ENCODE measurements at regions not wholly inside any gene's neighbourhood (a gene's known extent, or its start where the extent isn't known, plus 50 kb on each side); places are given as distances from the start of the nearest gene placed in this dataset.

- no peak for DNase-seq (ENCODE audit: low read depth)
Measured at GRCh38 chr12:107891967-107892366, 117.5 kb downstream of the ASCL4 start.

GRCh38 chr12:107894589-107894988, 120.1 kb downstream of the ASCL4 start:
- DNase-seq (ENCODE audit: low read depth), result no peak

GRCh38 chr12:107895966-107896365, 121.5 kb downstream of the ASCL4 start:
- no peak for DNase-seq (ENCODE audit: low read depth)

GRCh38 chr12:107900588-107900987, 126.1 kb downstream of the ASCL4 start:
- no peak for DNase-seq (ENCODE audit: low read depth)

- no peak for DNase-seq (ENCODE audit: low read depth)
Measured at GRCh38 chr12:107903341-107904061, 129.0 kb downstream of the ASCL4 start.

- no peak for DNase-seq (ENCODE audit: low read depth)
Measured at GRCh38 chr12:107906707-107907106, 132.2 kb downstream of the ASCL4 start.

GRCh38 chr12:107912421-107913004, 138.0 kb downstream of the ASCL4 start:
- no peak for DNase-seq (ENCODE audit: low read depth)

- no peak for DNase-seq (ENCODE audit: low read depth)
Measured at GRCh38 chr12:107914460-107914977, 140.0 kb downstream of the ASCL4 start.

- no peak for DNase-seq (ENCODE audit: low read depth)
Measured at GRCh38 chr12:107917912-107918800, 143.7 kb downstream of the ASCL4 start.

- no peak for DNase-seq (ENCODE audit: low read depth)
Measured at GRCh38 chr12:107921062-107921461, 146.6 kb downstream of the ASCL4 start.

- DNase-seq (ENCODE audit: low read depth), result no peak
Measured at GRCh38 chr12:107925125-107925524, 150.6 kb downstream of the ASCL4 start.

- no peak for DNase-seq (ENCODE audit: low read depth)
Measured at GRCh38 chr12:107929436-107929835, 154.9 kb downstream of the ASCL4 start.

- DNase-seq (ENCODE audit: low read depth), result no peak
Measured at GRCh38 chr12:107931761-107932160, 157.3 kb downstream of the ASCL4 start.

- no peak for DNase-seq (ENCODE audit: low read depth)
Measured at GRCh38 chr12:107938446-107938845, 163.9 kb downstream of the ASCL4 start.

- DNase-seq (ENCODE audit: low read depth), result no peak
Measured at GRCh38 chr12:107948391-107948945, 174.0 kb downstream of the ASCL4 start.

GRCh38 chr12:107951024-107951423, 176.5 kb downstream of the ASCL4 start:
- no peak for DNase-seq (ENCODE audit: low read depth)

- no peak for DNase-seq (ENCODE audit: low read depth)
Measured at GRCh38 chr12:107955966-107956643, 173.0 kb upstream of the WSCD2 start.

- no peak for DNase-seq (ENCODE audit: low read depth)
Measured at GRCh38 chr12:107957459-107957858, 171.6 kb upstream of the WSCD2 start.

- no peak for DNase-seq (ENCODE audit: low read depth)
Measured at GRCh38 chr12:107963635-107964034, 165.5 kb upstream of the WSCD2 start.

GRCh38 chr12:107967170-107967569, 161.9 kb upstream of the WSCD2 start:
- no peak for DNase-seq (ENCODE audit: low read depth)

GRCh38 chr12:107973950-107974349, 155.1 kb upstream of the WSCD2 start:
- DNase-seq (ENCODE audit: low read depth), result no peak

GRCh38 chr12:107976331-107976730, 152.8 kb upstream of the WSCD2 start:
- DNase-seq (ENCODE audit: low read depth), result no peak

Data from fibroblast of the conjunctiva (primary cell).